Breast epithelium (tissue), 3 donors: ENCODE measurements at regions not wholly inside any gene's neighbourhood (a gene's known extent, or its start where the extent isn't known, plus 50 kb on each side); places are given as distances from the start of the nearest gene placed in this dataset.

Source experiments
- CTCF ChIP-seq, 3 donors: fragments of 450-650 bp; IDR thresholded peaks; one replicate each; pipeline ENCODE4 v1.5.1; 2016 to 2017; ENCODE audit warnings: antibody characterized with exemption in 3 of 3, mild to moderate bottlenecking in 3 of 3, moderate library complexity in 3 of 3
- POLR2A ChIP-seq: fragments of 450-650 bp; IDR thresholded peaks from one replicate; pipeline ENCODE4 v1.6.1; 2016; ENCODE audit warnings: antibody characterized with exemption, mild to moderate bottlenecking, moderate library complexity
- POLR2AphosphoS5 ChIP-seq, 3 donors: sonication (generic); formaldehyde crosslinking; IDR thresholded peaks; one replicate each; pipeline ENCODE4 v1.6.1; 2017; ENCODE audit warnings: antibody characterized with exemption in 3 of 3

GRCh38 chr4:123953566-123953965, 557.0 kb downstream of the SPRY1 start:
- TF ChIP-seq CTCF (IDR thresholded peaks at IDR 0.05) (no peak), POLR2AphosphoS5 (IDR thresholded peaks at IDR 0.05) (no peak), POLR2A (no peak)
